ENCODE measurements at regions not wholly inside any gene's neighbourhood (a gene's known extent, or its start where the extent isn't known, plus 50 kb on each side); places are given as distances from the start of the nearest gene placed in this dataset.

- no peaks in the 10 kb centered on the region for H3K27me3 ChIP-seq (ENCODE audit: control insufficient read depth, insufficient read depth, low read length)
- no peak overlapping the region for H3K4me3 ChIP-seq (ENCODE audit: low read depth, low read length)
- CTCF ChIA-PET, result no interaction called here
- POLR2A ChIA-PET, result no interaction called here
- no peak for TF ChIP-seq CTCF (IDR thresholded peaks at IDR 0.05; ENCODE audit: insufficient read depth, low read depth, low read length)
- H3K36me3 ChIP-seq (ENCODE audit: control insufficient read depth, insufficient read depth, low read length), result no peaks in the 10 kb centered on the region
- DNase-seq (ENCODE audit: low read depth), result no peak
These were observed 531.8 kb downstream of the EFNB2 start for GRCh38 chr13:106003651-106004050.

GRCh38 chr13:106001443-106001842 is 534.0 kb downstream of the EFNB2 start:
- TF ChIP-seq CTCF (IDR thresholded peaks at IDR 0.05; ENCODE audit: insufficient read depth, low read depth, low read length), result no peak
- Histone ChIP-seq H3K4me3 (ENCODE audit: low read depth, low read length) (no peak overlapping the region), H3K36me3 (ENCODE audit: control insufficient read depth, insufficient read depth, low read length) (no peaks in the 10 kb centered on the region), H3K27me3 (ENCODE audit: control insufficient read depth, insufficient read depth, low read length) (no peaks in the 10 kb centered on the region)
- POLR2A ChIA-PET, result no interaction called here
- CTCF ChIA-PET, result no interaction called here
- no peak for DNase-seq (ENCODE audit: low read depth)

- DNase-seq (ENCODE audit: low read depth), result no peak
- CTCF ChIA-PET, result interaction anchor here (0.7 to 1.1 kb wide), 2 partner anchors 9 to 538 kb away, joined by 3 to 4 read pairs; no protein-coding TSS in a partner anchor
These were observed 537.6 kb downstream of the EFNB2 start for GRCh38 chr13:105997581-105998550.

GRCh38 chr13:105996391-105997025 is 539.0 kb downstream of the EFNB2 start:
- POLR2A ChIA-PET, result no interaction called here
- CTCF ChIA-PET, result no interaction called here
- no peaks in the 10 kb centered on the region for H3K27me3 ChIP-seq (ENCODE audit: control insufficient read depth, insufficient read depth, low read length)
- no peak for DNase-seq (ENCODE audit: low read depth)
- H3K4me3 ChIP-seq (ENCODE audit: low read depth, low read length), result no peak overlapping the region
- no peaks in the 10 kb centered on the region for H3K36me3 ChIP-seq (ENCODE audit: control insufficient read depth, insufficient read depth, low read length)
- TF ChIP-seq CTCF (IDR thresholded peaks at IDR 0.05; ENCODE audit: insufficient read depth, low read depth, low read length), result no peak

More at GRCh38 chr13:105997581-105998550, 537.6 kb downstream of the EFNB2 start:
- POLR2A ChIA-PET, result interaction anchor here (0.6 to 0.7 kb wide), 2 partner anchors 83 to 223 kb away, joined by 4 to 7 read pairs; no protein-coding TSS in a partner anchor
- no peak overlapping the region for H3K4me3 ChIP-seq (ENCODE audit: low read depth, low read length)
- TF ChIP-seq CTCF (IDR thresholded peaks at IDR 0.05; ENCODE audit: insufficient read depth, low read depth, low read length), result no peak
- H3K27me3 ChIP-seq (ENCODE audit: control insufficient read depth, insufficient read depth, low read length), result no peaks in the 10 kb centered on the region
- H3K36me3 ChIP-seq (ENCODE audit: control insufficient read depth, insufficient read depth, low read length), result no peaks in the 10 kb centered on the region

GRCh38 chr13:105994340-105994739 is 541.1 kb downstream of the EFNB2 start:
- ChIA-PET POLR2A (interaction anchor here (0.6 kb wide), 1 partner anchor 380 kb away, joined by 12 read pairs; no protein-coding TSS in a partner anchor), CTCF (interaction anchor here (0.7 kb wide), 1 partner anchor 22 kb away, joined by 3 read pairs; no protein-coding TSS in a partner anchor)
- H3K36me3 ChIP-seq (ENCODE audit: control insufficient read depth, insufficient read depth, low read length), result no peaks in the 10 kb centered on the region
- TF ChIP-seq CTCF (IDR thresholded peaks at IDR 0.05; ENCODE audit: insufficient read depth, low read depth, low read length), result no peak
- no peaks in the 10 kb centered on the region for H3K27me3 ChIP-seq (ENCODE audit: control insufficient read depth, insufficient read depth, low read length)
- DNase-seq (ENCODE audit: low read depth), result no peak
- no peak overlapping the region for H3K4me3 ChIP-seq (ENCODE audit: low read depth, low read length)

Data from BJ (cell line).